A673 (cell line): ENCODE measurements at regions not wholly inside any gene's neighbourhood (a gene's known extent, or its start where the extent isn't known, plus 50 kb on each side); places are given as distances from the start of the nearest gene placed in this dataset.

ENCODE experiments used
- BruUV-seq: library from RNA; stranded (reverse); fragments of 400-500 nt; replicated peaks from 2 replicates; lab custom pipeline; 2021; lab: Mats Ljungman, UMichigan
- CTCF ChIA-PET: fragments of 300-600 bp; sonication (Branson Sonifier 250); formaldehyde crosslinking; loops from one replicate; lab custom pipeline; 2022; ENCODE audit warnings: antibody characterized with exemption; lab: Charles Lee
- POLR2A ChIA-PET: fragments of 300-600 bp; sonication (Branson Sonifier 250); formaldehyde crosslinking; loops from one replicate; lab custom pipeline; 2022; ENCODE audit warnings: antibody characterized with exemption; ENCODE audit not compliant: low non-redundant PET; lab: Charles Lee
- DNase-seq: peaks from one replicate; pipeline ENCODE4 v3.0.0-alpha.2; 2015; ENCODE audit warnings: low spot score
- H3K27ac ChIP-seq: fragments of 200-600 bp; sonication (generic); 2 replicates; pipeline ENCODE4 v1.5.1; 2016; ENCODE audit warnings: mixed run types, low read depth, mild to moderate bottlenecking, mixed read lengths, antibody characterized with exemption, low read length; ENCODE audit not compliant: poor library complexity, severe bottlenecking
- H3K27me3 ChIP-seq: fragments of 200-600 bp; sonication (generic); replicated peaks from 2 replicates; pipeline ENCODE4 v1.6.1; 2017; ENCODE audit warnings: mixed run types, low read depth, mild to moderate bottlenecking, mixed read lengths, antibody characterized with exemption, low read length; ENCODE audit not compliant: insufficient read depth, poor library complexity
- H3K36me3 ChIP-seq: fragments of 200-600 bp; sonication (generic); 2 replicates; pipeline ENCODE4 v1.6.1; 2016; ENCODE audit warnings: mixed run types, mild to moderate bottlenecking, mixed read lengths, antibody characterized with exemption, low read length; ENCODE audit not compliant: insufficient read depth, poor library complexity, severe bottlenecking
- H3K4me1 ChIP-seq: fragments of 200-600 bp; sonication (generic); 2 replicates; pipeline ENCODE4 v1.6.1; 2017; ENCODE audit warnings: mixed run types, mild to moderate bottlenecking, mixed read lengths, antibody characterized with exemption, low read length; ENCODE audit not compliant: insufficient read depth, poor library complexity, severe bottlenecking
- H3K4me3 ChIP-seq: fragments of 200-600 bp; sonication (generic); 2 replicates; pipeline ENCODE4 v1.5.1; 2016; ENCODE audit warnings: low read depth, mixed run types, mild to moderate bottlenecking, mixed read lengths, low read length; ENCODE audit not compliant: poor library complexity, severe bottlenecking
- H3K9me3 ChIP-seq: fragments of 200-600 bp; sonication (generic); 2 replicates; pipeline ENCODE4 v1.6.1; 2016; ENCODE audit warnings: mixed run types, low read depth, mild to moderate bottlenecking, mixed read lengths, antibody characterized with exemption, low read length; ENCODE audit not compliant: poor library complexity, severe bottlenecking
- EZH2 ChIP-seq: fragments of 200-600 bp; sonication (generic); IDR thresholded peaks from 2 replicates; pipeline ENCODE4 v1.6.1; 2017; ENCODE audit warnings: borderline replicate concordance, low read depth, mild to moderate bottlenecking, mixed read lengths, antibody characterized with exemption, low read length; ENCODE audit not compliant: poor library complexity, severe bottlenecking
- intact Hi-C: fragments of 100-400 bp; cut with micrococcal nuclease; formaldehyde crosslinking; loops from one replicate; pipeline ENCODE4 v1.10.0; 2022; ENCODE audit not compliant: unreplicated experiment
- TF ChIP-seq, protein P1 (sequence below): fragments of 300-800, 200-600 bp; sonication (generic); conservative IDR thresholded peaks from 2 replicates; pipeline ENCODE4 v1.5.1; 2017; ENCODE audit warnings: low read depth, mild to moderate bottlenecking, antibody characterized with exemption, low read length, moderate library complexity, mixed read lengths

DNA sequence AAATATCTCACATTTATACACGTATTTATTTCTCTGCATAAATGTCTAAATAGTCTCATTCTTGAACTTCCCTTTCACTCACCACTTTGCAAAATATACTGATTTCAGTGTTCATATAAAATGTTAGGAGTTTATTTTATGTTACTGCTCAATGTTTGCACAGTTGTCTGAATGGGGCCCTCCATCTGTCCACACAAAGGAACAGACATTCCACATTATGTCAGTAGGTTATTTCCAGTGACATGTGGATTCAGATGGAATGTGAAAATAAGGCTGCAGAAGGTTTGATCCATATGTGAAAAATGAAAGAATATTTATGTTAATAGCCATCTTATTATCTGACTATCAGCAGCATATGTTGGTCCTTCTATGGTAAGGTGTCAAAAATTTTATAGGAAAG lies 994.4 kb upstream of the SEL1L start:
- intact Hi-C loops, result no loop called here

DNA sequence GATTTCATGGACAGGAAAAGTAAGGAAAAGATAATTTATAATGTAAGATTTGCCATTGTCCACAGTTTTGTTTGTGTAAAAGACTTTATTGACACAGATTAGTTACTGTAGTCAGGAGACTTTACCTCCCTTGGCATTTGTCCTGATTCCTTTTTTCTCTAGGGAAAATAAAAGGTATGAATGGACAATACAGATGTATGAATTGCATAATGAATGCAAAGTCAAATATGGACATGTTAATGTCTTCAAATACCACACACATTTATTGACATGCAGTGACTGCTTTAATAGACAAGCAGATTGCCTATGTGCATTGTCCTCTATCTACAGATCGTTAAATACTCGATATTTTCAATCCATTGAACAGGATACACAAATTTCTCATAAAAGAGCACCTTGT lies 999.7 kb upstream of the SEL1L start:
- H3K27ac ChIP-seq, result no peak overlapping the region
- H3K4me3 ChIP-seq, result no peak overlapping the region
- DNase-seq, result no peak
- no peaks in the 10 kb centered on the region for H3K27me3 ChIP-seq
- no TSS peak for BruUV-seq
- intact Hi-C loops, result no loop called here
- TF ChIP-seq, protein P1, sequence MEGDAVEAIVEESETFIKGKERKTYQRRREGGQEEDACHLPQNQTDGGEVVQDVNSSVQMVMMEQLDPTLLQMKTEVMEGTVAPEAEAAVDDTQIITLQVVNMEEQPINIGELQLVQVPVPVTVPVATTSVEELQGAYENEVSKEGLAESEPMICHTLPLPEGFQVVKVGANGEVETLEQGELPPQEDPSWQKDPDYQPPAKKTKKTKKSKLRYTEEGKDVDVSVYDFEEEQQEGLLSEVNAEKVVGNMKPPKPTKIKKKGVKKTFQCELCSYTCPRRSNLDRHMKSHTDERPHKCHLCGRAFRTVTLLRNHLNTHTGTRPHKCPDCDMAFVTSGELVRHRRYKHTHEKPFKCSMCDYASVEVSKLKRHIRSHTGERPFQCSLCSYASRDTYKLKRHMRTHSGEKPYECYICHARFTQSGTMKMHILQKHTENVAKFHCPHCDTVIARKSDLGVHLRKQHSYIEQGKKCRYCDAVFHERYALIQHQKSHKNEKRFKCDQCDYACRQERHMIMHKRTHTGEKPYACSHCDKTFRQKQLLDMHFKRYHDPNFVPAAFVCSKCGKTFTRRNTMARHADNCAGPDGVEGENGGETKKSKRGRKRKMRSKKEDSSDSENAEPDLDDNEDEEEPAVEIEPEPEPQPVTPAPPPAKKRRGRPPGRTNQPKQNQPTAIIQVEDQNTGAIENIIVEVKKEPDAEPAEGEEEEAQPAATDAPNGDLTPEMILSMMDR, result no peak
- no peak for TF ChIP-seq EZH2
- ChIA-PET POLR2A (no interaction called here), CTCF (no interaction called here)
- H3K4me1 ChIP-seq, result no peaks in the 10 kb centered on the region
- no peaks in the 10 kb centered on the region for H3K9me3 ChIP-seq
- H3K36me3 ChIP-seq, result no peaks in the 10 kb centered on the region

More for the DNA sequence above, 994.4 kb upstream of the SEL1L start:
- TF ChIP-seq, protein P1, result no peak
- TF ChIP-seq EZH2, result no peak
- H3K27me3 ChIP-seq, result no peaks in the 10 kb centered on the region
- H3K4me3 ChIP-seq, result no peak overlapping the region
- BruUV-seq, result no TSS peak
- H3K9me3 ChIP-seq, result no peaks in the 10 kb centered on the region
- POLR2A ChIA-PET, result no interaction called here
- H3K36me3 ChIP-seq, result no peaks in the 10 kb centered on the region
- no peak for DNase-seq
- H3K4me1 ChIP-seq, result no peaks in the 10 kb centered on the region
- CTCF ChIA-PET, result no interaction called here
- no peak overlapping the region for H3K27ac ChIP-seq

DNA sequence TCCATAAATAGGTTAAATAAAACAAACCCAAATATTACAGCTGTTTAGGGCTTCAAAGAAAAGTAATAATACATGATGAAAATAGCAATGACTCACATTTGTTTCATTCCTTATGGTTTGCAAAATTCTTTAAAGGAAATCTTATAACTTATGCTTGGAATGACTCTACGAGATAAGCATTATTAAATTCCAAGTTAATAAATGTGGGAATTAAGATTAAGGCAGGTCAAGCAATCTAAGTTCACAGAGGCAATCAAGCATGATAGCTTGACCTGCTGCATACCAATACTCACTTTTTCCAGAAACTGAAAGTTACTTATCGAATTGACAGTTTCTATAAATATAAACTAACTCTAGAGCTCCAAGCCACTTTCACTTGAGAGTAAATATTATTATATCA lies 1002.9 kb upstream of the SEL1L start:
- no TSS peak for BruUV-seq
- H3K27ac ChIP-seq, result no peak overlapping the region
- ChIA-PET POLR2A (no interaction called here), CTCF (no interaction called here)
- no peaks in the 10 kb centered on the region for H3K36me3 ChIP-seq
- H3K4me3 ChIP-seq, result no peak overlapping the region
- intact Hi-C loops, result no loop called here
- DNase-seq, result no peak
- no peaks in the 10 kb centered on the region for H3K4me1 ChIP-seq
- no peaks in the 10 kb centered on the region for H3K27me3 ChIP-seq
- TF ChIP-seq, protein P1, result no peak
- TF ChIP-seq EZH2, result no peak
- no peaks in the 10 kb centered on the region for H3K9me3 ChIP-seq

DNA sequence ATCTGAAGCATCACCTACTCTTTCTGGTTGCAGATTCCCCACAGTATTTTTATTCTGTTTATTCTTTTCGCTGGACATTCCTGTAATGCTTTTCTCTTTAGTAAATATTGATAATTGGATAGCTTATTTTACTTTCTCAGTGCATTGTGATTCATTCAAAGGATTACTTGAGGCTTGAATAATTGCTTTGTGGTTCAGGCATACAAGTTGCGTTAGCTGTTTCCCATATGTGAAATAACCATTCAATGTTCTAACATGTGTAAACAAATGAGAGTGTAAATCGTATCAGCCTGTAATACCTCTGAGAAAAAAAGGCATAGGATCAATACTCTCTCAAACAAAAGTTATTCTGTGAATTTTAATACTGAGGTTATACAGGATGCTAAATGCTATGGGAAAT lies 1004.2 kb upstream of the SEL1L start:
- intact Hi-C loops, result no loop called here
- ChIA-PET POLR2A (no interaction called here), CTCF (no interaction called here)
- no peak overlapping the region for H3K4me3 ChIP-seq
- H3K27ac ChIP-seq, result no peak overlapping the region
- DNase-seq, result no peak
- no peaks in the 10 kb centered on the region for H3K36me3 ChIP-seq
- TF ChIP-seq, protein P1, result no peak
- no peak for TF ChIP-seq EZH2
- no peaks in the 10 kb centered on the region for H3K9me3 ChIP-seq
- H3K4me1 ChIP-seq, result no peaks in the 10 kb centered on the region
- H3K27me3 ChIP-seq, result no peaks in the 10 kb centered on the region
- BruUV-seq, result no TSS peak
